Muscle of leg (tissue), 3 donors: ENCODE measurements at regions not wholly inside any gene's neighbourhood (a gene's known extent, or its start where the extent isn't known, plus 50 kb on each side); places are given as distances from the start of the nearest gene placed in this dataset.

Source experiments
- DNase-seq: peaks from one replicate; pipeline ENCODE4 v3.0.0; 2013
- H3K27ac ChIP-seq: one replicate; pipeline ENCODE4 v1.5.1; 2013; ENCODE audit warnings: mild to moderate bottlenecking, low read length, control low read depth
- H3K27me3 ChIP-seq: one replicate; pipeline ENCODE4 v1.6.1; 2013; ENCODE audit warnings: low read length; ENCODE audit not compliant: control insufficient read depth, insufficient read depth
- H3K36me3 ChIP-seq: one replicate; pipeline ENCODE4 v1.6.1; 2013; ENCODE audit warnings: low read length; ENCODE audit not compliant: control insufficient read depth, insufficient read depth
- H3K4me1 ChIP-seq: one replicate; pipeline ENCODE4 v1.6.1; 2013; ENCODE audit warnings: low read length; ENCODE audit not compliant: control insufficient read depth, insufficient read depth
- H3K4me3 ChIP-seq: one replicate; pipeline ENCODE4 v1.5.1; 2013; ENCODE audit warnings: low read length, control low read depth
- H3K9me3 ChIP-seq: replicated peaks from 2 replicates; pipeline ENCODE4 v1.6.1; 2013; ENCODE audit warnings: low read depth, low read length; ENCODE audit not compliant: control insufficient read depth
- WGBS: methylation state at CpG from one replicate; pipeline ENCODE4 v1.1.5; 2013; ENCODE audit warnings: missing lambda C conversion rate; ENCODE audit not compliant: insufficient coverage; 5-methylcytosine and 5-hydroxymethylcytosine counted together

DNA sequence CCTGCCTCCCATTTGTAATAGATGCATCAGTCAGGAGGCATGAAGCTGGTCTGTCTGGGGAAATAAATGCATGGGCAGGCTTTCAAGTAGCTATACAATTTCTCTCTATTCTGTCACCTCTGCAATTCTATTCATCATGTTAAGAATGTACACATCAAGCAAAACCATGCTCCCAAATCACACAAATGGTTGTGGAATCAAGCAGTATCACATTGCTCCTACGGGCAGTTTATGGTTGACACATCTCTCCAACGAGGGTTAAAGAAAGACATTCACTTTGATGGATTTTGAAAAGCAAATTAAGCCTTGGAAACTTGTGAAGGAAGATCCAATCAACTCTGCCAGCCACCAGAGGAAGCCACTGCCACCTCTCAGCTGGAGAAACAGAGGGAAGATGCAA, 1277.4 kb upstream of the TMEM132C start:
- WGBS: no CpG with 5 or more reads among the region's 2 CpGs
- Histone ChIP-seq H3K27me3 (no peaks in the 10 kb centered on the region), H3K9me3 (peaks cover under 1% of the 10 kb centered on the region), H3K4me3 (no peak overlapping the region), H3K27ac (no peak overlapping the region), H3K4me1 (no peaks in the 10 kb centered on the region), H3K36me3 (no peaks in the 10 kb centered on the region)
- no peak for DNase-seq

DNA sequence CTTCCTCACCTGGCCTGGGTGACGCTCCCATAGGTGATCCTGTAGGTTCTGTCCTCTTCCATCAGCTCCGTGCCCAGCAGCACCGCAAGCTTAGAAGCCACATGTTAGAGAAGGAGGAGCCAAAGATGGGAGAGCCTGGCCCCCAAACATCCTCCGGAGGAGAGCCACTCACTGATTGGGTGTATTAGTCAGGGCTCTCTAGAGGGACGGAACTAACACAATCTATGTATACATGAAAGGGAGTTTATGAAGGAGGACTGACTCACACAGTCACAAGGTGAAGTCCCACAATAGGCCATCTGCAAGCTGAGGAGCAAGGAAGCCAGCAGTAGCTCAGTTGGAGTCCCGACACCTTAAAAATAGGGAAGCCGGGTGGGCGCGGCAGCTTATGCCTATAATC, 1273.1 kb upstream of the TMEM132C start:
- no peaks in the 10 kb centered on the region for H3K36me3 ChIP-seq
- WGBS: 100% methylated on average over 2 of the region's 9 CpGs
- H3K4me3 ChIP-seq: no peak overlapping the region
- no peaks in the 10 kb centered on the region for H3K9me3 ChIP-seq
- H3K4me1 ChIP-seq: no peaks in the 10 kb centered on the region
- H3K27me3 ChIP-seq: no peaks in the 10 kb centered on the region
- H3K27ac ChIP-seq: no peak overlapping the region
- no peak for DNase-seq

DNA sequence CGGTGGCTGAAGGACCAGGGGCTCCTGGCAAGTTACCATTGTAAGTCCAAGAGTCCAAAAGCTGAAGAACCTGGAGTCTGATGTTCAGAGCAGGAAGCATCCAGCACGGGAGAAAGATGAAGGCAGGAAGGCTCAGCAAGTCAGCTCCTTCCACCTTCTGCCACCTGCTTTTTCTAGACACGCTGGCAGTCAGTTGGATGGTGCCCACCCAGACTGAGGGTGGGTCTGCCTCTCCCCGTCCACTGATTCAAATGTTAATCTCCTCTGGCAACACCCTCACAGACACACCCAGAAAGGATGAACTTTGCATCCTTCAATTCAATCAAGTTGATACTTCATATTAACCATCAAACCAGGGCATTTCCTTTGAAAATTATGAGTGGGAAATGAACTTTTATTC, 1272.4 kb upstream of the TMEM132C start:
- 70% methylated on average over 2 of the region's 4 CpGs for WGBS
- Histone ChIP-seq H3K9me3 (no peaks in the 10 kb centered on the region), H3K4me3 (no peak overlapping the region)

DNA sequence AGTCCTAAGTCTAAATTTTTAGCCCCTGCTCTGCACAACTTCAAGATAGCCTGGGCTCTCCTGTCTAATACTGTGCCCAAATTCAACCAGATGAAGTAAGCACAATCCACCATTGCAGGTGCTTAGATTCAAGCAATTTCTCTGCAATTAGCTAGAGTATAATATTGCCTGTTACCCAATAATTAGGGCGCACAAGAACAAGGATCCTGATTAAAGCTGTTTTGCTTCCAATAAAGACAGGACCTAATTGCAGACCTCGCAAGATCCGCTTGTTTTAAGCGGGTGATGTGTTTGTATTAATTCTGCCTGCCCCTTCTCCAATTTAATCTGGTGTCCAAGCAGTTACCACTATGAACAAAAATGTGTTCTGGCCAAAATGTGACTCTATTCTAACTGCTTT, 1268.9 kb upstream of the TMEM132C start:
- DNase-seq: no peak
- Histone ChIP-seq H3K27ac (no peak overlapping the region), H3K4me3 (no peak overlapping the region), H3K9me3 (no peaks in the 10 kb centered on the region), H3K4me1 (no peaks in the 10 kb centered on the region), H3K36me3 (no peaks in the 10 kb centered on the region), H3K27me3 (no peaks in the 10 kb centered on the region)
- WGBS: no CpG with 5 or more reads among the region's 4 CpGs

More for the DNA sequence above, 1272.4 kb upstream of the TMEM132C start:
- Histone ChIP-seq H3K27me3 (no peaks in the 10 kb centered on the region), H3K27ac (no peak overlapping the region), H3K4me1 (no peaks in the 10 kb centered on the region), H3K36me3 (no peaks in the 10 kb centered on the region)
- DNase-seq: no peak

DNA sequence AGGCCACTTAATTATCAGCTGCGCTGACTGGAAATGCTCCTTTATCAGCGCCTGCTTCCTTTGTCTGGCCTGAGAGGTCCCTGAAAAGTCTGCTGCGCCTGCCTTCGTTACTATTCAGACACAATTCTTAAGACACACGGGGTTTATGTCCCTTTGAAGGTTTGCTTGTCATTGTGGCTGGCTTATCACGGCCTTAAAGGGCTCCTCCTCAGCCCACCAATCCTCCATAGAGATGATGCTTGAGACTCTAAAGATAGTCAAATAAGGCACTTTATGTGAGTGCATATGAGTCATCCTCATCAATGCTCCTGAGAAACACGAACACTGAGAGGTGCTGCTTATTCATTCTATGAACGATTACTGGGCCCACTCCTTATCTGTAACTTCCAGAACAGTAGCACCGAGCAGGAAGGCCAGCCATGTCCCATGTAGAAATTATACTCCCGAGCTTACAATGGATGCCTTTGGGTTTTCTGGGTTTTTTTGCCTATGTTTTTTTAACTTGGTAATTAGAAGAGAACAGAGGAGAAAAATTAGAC, 1268.2 kb upstream of the TMEM132C start:
- WGBS: 66% methylated on average over 2 of the region's 10 CpGs
- Histone ChIP-seq H3K9me3 (no peaks in the 10 kb centered on the region), H3K4me1 (no peaks in the 10 kb centered on the region), H3K36me3 (no peaks in the 10 kb centered on the region), H3K4me3 (no peak overlapping the region), H3K27ac (no peak overlapping the region), H3K27me3 (no peaks in the 10 kb centered on the region)
- DNase-seq: no peak

DNA sequence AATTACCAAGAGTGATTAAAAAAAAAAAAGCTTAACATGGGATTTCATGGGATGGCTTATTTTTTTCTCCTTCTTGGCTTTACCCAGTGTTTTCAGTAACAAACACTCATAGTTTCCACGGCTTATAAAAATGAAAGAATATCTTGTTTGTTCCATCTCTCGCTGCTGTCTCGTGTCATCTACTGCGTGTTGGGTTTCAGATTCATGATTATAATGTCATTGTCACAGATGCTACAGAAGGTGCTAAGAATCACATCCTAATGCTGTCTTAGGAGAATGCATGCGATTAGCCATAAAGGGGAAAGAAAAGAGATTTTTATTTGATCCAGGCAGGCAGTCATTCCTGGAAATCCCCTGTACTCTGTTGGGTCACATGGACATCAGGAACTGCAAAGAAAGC, 1267.6 kb upstream of the TMEM132C start:
- Histone ChIP-seq H3K36me3 (no peaks in the 10 kb centered on the region), H3K4me1 (no peaks in the 10 kb centered on the region), H3K27ac (no peak overlapping the region), H3K9me3 (no peaks in the 10 kb centered on the region), H3K4me3 (no peak overlapping the region), H3K27me3 (no peaks in the 10 kb centered on the region)
- DNase-seq: no peak
- 85% methylated on average over 4 of the region's 5 CpGs for WGBS

DNA sequence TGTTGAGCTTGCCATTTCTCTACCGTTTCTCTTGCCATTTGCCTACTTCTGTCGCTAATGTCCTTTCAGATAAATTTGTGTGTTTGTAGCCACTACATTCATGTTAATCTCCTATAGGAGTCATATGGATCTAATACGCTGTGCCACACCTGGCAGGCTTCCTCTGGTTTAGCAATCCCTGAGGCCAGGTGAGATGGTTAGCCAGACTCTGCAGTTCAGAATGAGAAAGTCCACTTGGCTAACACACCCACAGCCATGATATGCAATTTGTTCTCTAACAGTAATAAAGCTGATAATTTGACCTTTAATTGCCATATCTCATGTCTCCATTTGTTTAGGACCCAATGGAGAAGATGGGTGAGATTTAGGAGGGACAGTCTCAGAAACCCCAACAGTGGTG, 1261.6 kb upstream of the TMEM132C start:
- WGBS: no CpG with 5 or more reads among the region's 3 CpGs
- H3K9me3 ChIP-seq: no peaks in the 10 kb centered on the region
- no peak overlapping the region for H3K4me3 ChIP-seq
- H3K27ac ChIP-seq: no peak overlapping the region
- no peaks in the 10 kb centered on the region for H3K36me3 ChIP-seq
- no peaks in the 10 kb centered on the region for H3K27me3 ChIP-seq
- H3K4me1 ChIP-seq: no peaks in the 10 kb centered on the region
- no peak for DNase-seq

DNA sequence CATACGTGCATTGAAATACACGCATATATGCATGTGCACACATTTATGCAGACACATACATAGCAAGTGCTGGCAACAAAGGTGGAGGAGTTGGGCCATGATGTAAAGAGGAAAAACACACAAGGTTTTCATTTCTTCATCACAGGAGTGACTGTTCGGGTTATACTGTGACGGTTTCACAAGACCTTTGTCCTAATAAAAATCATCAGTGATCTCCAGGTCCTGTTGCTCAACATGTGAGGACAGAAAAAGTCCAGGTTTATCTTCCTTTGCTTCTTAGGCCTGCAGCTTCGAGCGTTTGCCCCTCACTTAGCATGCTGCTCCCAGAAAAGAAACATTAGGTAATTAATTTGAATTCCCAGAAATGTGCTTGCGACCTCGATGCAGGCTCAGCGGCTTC, 1260.0 kb upstream of the TMEM132C start:
- DNase-seq: no peak
- H3K4me1 ChIP-seq: no peaks in the 10 kb centered on the region
- no peaks in the 10 kb centered on the region for H3K27me3 ChIP-seq
- H3K9me3 ChIP-seq: no peaks in the 10 kb centered on the region
- H3K36me3 ChIP-seq: no peaks in the 10 kb centered on the region
- H3K4me3 ChIP-seq: no peak overlapping the region
- H3K27ac ChIP-seq: no peak overlapping the region
- 57% methylated on average over 7 of the region's 9 CpGs for WGBS

DNA sequence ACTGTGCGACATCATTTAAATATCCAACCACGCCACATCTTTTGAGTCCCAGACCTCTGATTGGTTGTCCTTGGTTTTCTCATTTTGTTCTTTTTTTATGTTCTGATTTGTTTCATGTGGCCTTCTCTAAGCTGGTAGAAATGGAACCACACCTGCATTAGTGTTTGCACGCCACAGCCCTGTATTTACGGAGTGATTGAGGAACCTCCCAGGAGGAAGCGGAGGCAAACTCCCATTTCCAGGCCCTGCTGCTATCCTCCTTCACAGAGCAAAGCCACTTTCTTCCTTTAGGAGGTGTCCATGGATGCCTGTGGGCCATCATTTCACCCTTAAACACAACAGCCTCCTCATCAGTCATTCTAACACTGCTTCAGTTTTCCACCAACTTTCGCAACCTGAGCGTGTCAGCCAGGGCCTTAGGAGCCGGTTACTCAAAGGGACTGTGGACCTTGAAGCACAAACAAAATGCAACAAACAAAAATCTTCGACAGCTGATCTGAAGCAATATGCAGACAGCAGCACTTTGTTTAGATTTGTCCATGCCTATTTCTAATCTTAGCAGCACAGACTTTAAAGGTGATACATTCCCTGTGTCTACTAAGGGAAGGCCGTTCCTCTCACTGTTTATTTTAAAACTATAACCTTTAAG, 1258.1 kb upstream of the TMEM132C start:
- H3K27ac ChIP-seq: no peak overlapping the region
- no peaks in the 10 kb centered on the region for H3K4me1 ChIP-seq
- H3K36me3 ChIP-seq: no peaks in the 10 kb centered on the region
- no peak for DNase-seq
- 90% methylated on average over 6 of the region's 10 CpGs for WGBS
- H3K4me3 ChIP-seq: no peak overlapping the region
- no peaks in the 10 kb centered on the region for H3K27me3 ChIP-seq
- no peaks in the 10 kb centered on the region for H3K9me3 ChIP-seq

DNA sequence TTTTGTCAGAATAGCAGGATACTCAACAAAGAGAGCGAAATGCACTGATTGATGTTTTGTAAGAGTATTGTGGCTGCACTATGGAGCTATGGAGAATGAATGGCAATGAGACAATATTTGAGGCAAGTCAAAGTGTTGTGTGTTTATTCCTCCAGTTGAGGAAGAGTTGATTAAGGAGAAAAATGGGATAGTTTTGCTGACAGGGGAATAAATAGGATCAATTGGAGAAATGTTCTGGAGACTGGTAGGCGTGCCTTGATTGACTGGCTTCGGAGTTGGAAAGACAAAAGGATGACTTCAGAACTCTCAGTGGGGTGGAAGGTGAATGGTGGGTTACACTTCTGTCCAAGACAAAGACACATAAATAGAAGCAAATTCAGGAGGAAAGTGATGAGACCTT, 1254.9 kb upstream of the TMEM132C start:
- DNase-seq: no peak
- H3K4me1 ChIP-seq: no peaks in the 10 kb centered on the region
- no peaks in the 10 kb centered on the region for H3K27me3 ChIP-seq
- WGBS: 90% methylated on average over 2 of the region's 3 CpGs
- H3K27ac ChIP-seq: no peak overlapping the region
- H3K36me3 ChIP-seq: no peaks in the 10 kb centered on the region
- no peaks in the 10 kb centered on the region for H3K9me3 ChIP-seq
- no peak overlapping the region for H3K4me3 ChIP-seq

DNA sequence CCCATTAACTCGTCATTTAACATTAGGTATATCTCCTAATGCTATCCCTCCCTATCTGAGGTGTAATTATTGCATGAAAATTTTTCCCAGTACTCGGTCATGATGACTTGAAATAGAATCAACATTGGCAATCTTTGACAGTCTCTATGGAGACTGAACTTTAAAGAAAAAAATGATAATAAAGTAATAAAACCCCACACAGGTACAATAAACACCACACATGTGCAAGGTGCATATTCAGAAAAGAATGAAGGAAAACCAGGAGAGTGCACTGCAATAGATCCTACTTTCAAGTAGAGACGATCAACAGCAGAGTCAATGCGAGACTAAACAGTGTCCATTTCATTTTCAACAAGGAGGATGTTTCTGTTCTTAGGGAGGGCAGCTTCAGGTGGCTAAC, 1253.8 kb upstream of the TMEM132C start:
- H3K27ac ChIP-seq: no peak overlapping the region
- H3K27me3 ChIP-seq: no peaks in the 10 kb centered on the region
- no peak for DNase-seq
- no peaks in the 10 kb centered on the region for H3K9me3 ChIP-seq
- H3K36me3 ChIP-seq: no peaks in the 10 kb centered on the region
- no peak overlapping the region for H3K4me3 ChIP-seq
- WGBS: 60% methylated on average over 1 of the region's 4 CpGs
- no peaks in the 10 kb centered on the region for H3K4me1 ChIP-seq
